ENCODE measurements at regions not wholly inside any gene's neighbourhood (a gene's known extent, or its start where the extent isn't known, plus 50 kb on each side); places are given as distances from the start of the nearest gene placed in this dataset.

DNA sequence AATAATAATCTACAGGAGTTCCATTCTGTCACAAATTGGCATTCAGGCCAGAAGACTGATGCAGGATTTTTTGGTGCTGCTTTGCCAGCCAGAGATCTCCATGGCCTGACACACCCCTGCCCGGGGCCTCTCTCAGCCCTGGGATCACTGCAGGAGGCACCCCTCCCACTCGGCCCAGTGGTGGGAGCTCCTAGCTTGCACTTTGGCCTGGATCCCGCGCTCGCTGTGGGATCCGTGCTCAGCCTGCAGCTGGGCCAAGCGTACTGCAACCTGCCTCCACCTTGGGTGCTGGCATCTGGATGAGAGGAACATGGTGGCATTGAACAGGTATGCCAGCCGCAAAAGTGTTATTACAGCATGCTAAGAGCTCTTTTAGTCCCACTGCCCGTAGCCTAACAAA, 656.7 kb upstream of the CCDC54 start:
- no peak for TF ChIP-seq POLR2A (IDR thresholded peaks at IDR 0.05)
- TF ChIP-seq, protein P1, sequence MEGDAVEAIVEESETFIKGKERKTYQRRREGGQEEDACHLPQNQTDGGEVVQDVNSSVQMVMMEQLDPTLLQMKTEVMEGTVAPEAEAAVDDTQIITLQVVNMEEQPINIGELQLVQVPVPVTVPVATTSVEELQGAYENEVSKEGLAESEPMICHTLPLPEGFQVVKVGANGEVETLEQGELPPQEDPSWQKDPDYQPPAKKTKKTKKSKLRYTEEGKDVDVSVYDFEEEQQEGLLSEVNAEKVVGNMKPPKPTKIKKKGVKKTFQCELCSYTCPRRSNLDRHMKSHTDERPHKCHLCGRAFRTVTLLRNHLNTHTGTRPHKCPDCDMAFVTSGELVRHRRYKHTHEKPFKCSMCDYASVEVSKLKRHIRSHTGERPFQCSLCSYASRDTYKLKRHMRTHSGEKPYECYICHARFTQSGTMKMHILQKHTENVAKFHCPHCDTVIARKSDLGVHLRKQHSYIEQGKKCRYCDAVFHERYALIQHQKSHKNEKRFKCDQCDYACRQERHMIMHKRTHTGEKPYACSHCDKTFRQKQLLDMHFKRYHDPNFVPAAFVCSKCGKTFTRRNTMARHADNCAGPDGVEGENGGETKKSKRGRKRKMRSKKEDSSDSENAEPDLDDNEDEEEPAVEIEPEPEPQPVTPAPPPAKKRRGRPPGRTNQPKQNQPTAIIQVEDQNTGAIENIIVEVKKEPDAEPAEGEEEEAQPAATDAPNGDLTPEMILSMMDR (IDR thresholded peaks at IDR 0.05): no peak
